Testis (tissue), 2 donors: ENCODE measurements at regions not wholly inside any gene's neighbourhood (a gene's known extent, or its start where the extent isn't known, plus 50 kb on each side); places are given as distances from the start of the nearest gene placed in this dataset.

Source experiments
- POLR2A ChIP-seq: fragments of 450-650 bp; IDR thresholded peaks from one replicate; pipeline ENCODE4 v1.6.1; 2017; ENCODE audit warnings: antibody characterized with exemption, mild to moderate bottlenecking, moderate library complexity
- TF ChIP-seq, protein P1 (sequence below), 3 experiments: fragments of 450-650 bp in 2 of 3; fragments of 200-600 bp in 1 of 3; sonication (generic) in 1 of 3; IDR thresholded peaks; one replicate each; pipeline ENCODE4 v1.5.1; 2016 to 2019; ENCODE audit warnings: antibody characterized with exemption in 3 of 3, mild to moderate bottlenecking in 2 of 3, moderate library complexity in 1 of 3

- TF ChIP-seq, protein P1, sequence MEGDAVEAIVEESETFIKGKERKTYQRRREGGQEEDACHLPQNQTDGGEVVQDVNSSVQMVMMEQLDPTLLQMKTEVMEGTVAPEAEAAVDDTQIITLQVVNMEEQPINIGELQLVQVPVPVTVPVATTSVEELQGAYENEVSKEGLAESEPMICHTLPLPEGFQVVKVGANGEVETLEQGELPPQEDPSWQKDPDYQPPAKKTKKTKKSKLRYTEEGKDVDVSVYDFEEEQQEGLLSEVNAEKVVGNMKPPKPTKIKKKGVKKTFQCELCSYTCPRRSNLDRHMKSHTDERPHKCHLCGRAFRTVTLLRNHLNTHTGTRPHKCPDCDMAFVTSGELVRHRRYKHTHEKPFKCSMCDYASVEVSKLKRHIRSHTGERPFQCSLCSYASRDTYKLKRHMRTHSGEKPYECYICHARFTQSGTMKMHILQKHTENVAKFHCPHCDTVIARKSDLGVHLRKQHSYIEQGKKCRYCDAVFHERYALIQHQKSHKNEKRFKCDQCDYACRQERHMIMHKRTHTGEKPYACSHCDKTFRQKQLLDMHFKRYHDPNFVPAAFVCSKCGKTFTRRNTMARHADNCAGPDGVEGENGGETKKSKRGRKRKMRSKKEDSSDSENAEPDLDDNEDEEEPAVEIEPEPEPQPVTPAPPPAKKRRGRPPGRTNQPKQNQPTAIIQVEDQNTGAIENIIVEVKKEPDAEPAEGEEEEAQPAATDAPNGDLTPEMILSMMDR (IDR thresholded peaks at IDR 0.05), result no peak
- no peak for TF ChIP-seq POLR2A
These were observed 2199.5 kb upstream of the WWC1 start for GRCh38 chr5:166091931-166092330.
